Testis (tissue), 2 donors: ENCODE measurements at regions not wholly inside any gene's neighbourhood (a gene's known extent, or its start where the extent isn't known, plus 50 kb on each side); places are given as distances from the start of the nearest gene placed in this dataset.

Source experiments
- DNase-seq: peaks from one replicate; pipeline ENCODE4 v3.0.0-alpha.2; 2019
- H3K27ac ChIP-seq, 2 donors: fragments of 200-600 bp; sonication (generic); one replicate each; pipeline ENCODE4 v1.5.1; 2019
- H3K27me3 ChIP-seq: fragments of 200-600 bp; sonication (generic); one replicate; pipeline ENCODE4 v1.5.1; 2019
- H3K36me3 ChIP-seq: fragments of 200-600 bp; sonication (generic); one replicate; pipeline ENCODE4 v1.5.1; 2017; ENCODE audit warnings: low read depth; ENCODE audit errors: missing control alignments
- H3K4me1 ChIP-seq: fragments of 200-600 bp; sonication (generic); one replicate; pipeline ENCODE4 v1.5.1; 2019
- H3K4me3 ChIP-seq, 2 donors: fragments of 200-600 bp; sonication (generic); one replicate each; pipeline ENCODE4 v1.5.1; 2017 to 2019
- H3K9me3 ChIP-seq: fragments of 200-600 bp; sonication (generic); one replicate; pipeline ENCODE4 v1.5.1; 2017
- CTCF ChIP-seq, 3 experiments: fragments of 450-650 bp in 2 of 3; fragments of 200-600 bp in 1 of 3; sonication (generic) in 1 of 3; IDR thresholded peaks; one replicate each; pipeline ENCODE4 v1.5.1; 2016 to 2019; ENCODE audit warnings: antibody characterized with exemption in 3 of 3, mild to moderate bottlenecking in 2 of 3, moderate library complexity in 1 of 3
- POLR2A ChIP-seq: fragments of 450-650 bp; IDR thresholded peaks from one replicate; pipeline ENCODE4 v1.6.1; 2017; ENCODE audit warnings: antibody characterized with exemption, mild to moderate bottlenecking, moderate library complexity
- WGBS, 2 donors: methylation state at CpG; one replicate each; pipeline ENCODE4 v1.1.5; 2018; 5-methylcytosine and 5-hydroxymethylcytosine counted together
- intact Hi-C: fragments of 100-400 bp; cut with DNase I; formaldehyde crosslinking; loops from one replicate; pipeline ENCODE4 v1.15.1; 2023; ENCODE audit warnings: low total_unique reads

GRCh38 chr4:8738471-8738931 is 133.1 kb downstream of the HMX1 start:
- intact Hi-C loops, result no loop called here
- no peaks in the 10 kb centered on the region for H3K4me1 ChIP-seq
- no peaks in the 10 kb centered on the region for H3K9me3 ChIP-seq
- H3K27ac ChIP-seq, result no peak overlapping the region
- no peaks in the 10 kb centered on the region for H3K27me3 ChIP-seq
- 73 to 80% methylated on average over 4 to 12 of the region's 15 CpGs for WGBS, 2 donors
- DNase-seq, result no peak
- TF ChIP-seq POLR2A (no peak), CTCF (IDR thresholded peaks at IDR 0.05) (no peak)
- no peak overlapping the region for H3K4me3 ChIP-seq
- H3K36me3 ChIP-seq, result no peaks in the 10 kb centered on the region

- no peak overlapping the region for H3K27ac ChIP-seq
- DNase-seq, result no peak
- 81 to 88% methylated on average over 17 to 23 of the region's 23 CpGs for WGBS, 2 donors
- TF ChIP-seq POLR2A (no peak), CTCF (IDR thresholded peaks at IDR 0.05) (no peak)
- no peaks in the 10 kb centered on the region for H3K9me3 ChIP-seq
- no peaks in the 10 kb centered on the region for H3K4me1 ChIP-seq
- no peaks in the 10 kb centered on the region for H3K27me3 ChIP-seq
- intact Hi-C loops, result no loop called here
- H3K4me3 ChIP-seq, result no peak overlapping the region
- H3K36me3 ChIP-seq, result no peaks in the 10 kb centered on the region
These were observed 133.9 kb downstream of the HMX1 start for GRCh38 chr4:8737601-8738279.

GRCh38 chr4:8737075-8737474 is 134.6 kb downstream of the HMX1 start:
- intact Hi-C loops, result no loop called here
- Histone ChIP-seq H3K4me3 (no peak overlapping the region), H3K27me3 (no peaks in the 10 kb centered on the region), H3K36me3 (no peaks in the 10 kb centered on the region), H3K4me1 (no peaks in the 10 kb centered on the region), H3K9me3 (no peaks in the 10 kb centered on the region), H3K27ac (no peak overlapping the region)
- no peak for TF ChIP-seq CTCF (IDR thresholded peaks at IDR 0.05)
- no peak for TF ChIP-seq POLR2A
- DNase-seq, result no peak
- WGBS, 2 donors, result 83 to 87% methylated on average over 7 to 11 of the region's 11 CpGs

GRCh38 chr4:8736090-8736825 is 135.4 kb downstream of the HMX1 start:
- H3K9me3 ChIP-seq, result no peaks in the 10 kb centered on the region
- 69% methylated on average over 18 of the region's 18 CpGs for WGBS, 2 donors
- no peak overlapping the region for H3K4me3 ChIP-seq
- TF ChIP-seq POLR2A, result no peak
- no peak for TF ChIP-seq CTCF (IDR thresholded peaks at IDR 0.05)
- DNase-seq, result no peak
- no peaks in the 10 kb centered on the region for H3K36me3 ChIP-seq
- H3K27me3 ChIP-seq, result no peaks in the 10 kb centered on the region
- no peaks in the 10 kb centered on the region for H3K4me1 ChIP-seq
- no peak overlapping the region for H3K27ac ChIP-seq
- intact Hi-C loops, result no loop called here
